ENCODE measurements at regions not wholly inside any gene's neighbourhood (a gene's known extent, or its start where the extent isn't known, plus 50 kb on each side); places are given as distances from the start of the nearest gene placed in this dataset.

GRCh38 chr10:128633864-128634540 is 507.8 kb upstream of the MKI67 start:
- TF ChIP-seq CTCF (IDR thresholded peaks at IDR 0.05; ENCODE audit: low read depth, low read length, poor library complexity, severe bottlenecking) (no peak), EZH2phosphoT487 (IDR thresholded peaks at IDR 0.05; ENCODE audit: borderline replicate concordance, low read length) (no peak)

Measured in DOHH2 (cell line).